Stomach (tissue), 4 donors: ENCODE measurements at regions not wholly inside any gene's neighbourhood (a gene's known extent, or its start where the extent isn't known, plus 50 kb on each side); places are given as distances from the start of the nearest gene placed in this dataset.

Experiments used
- CTCF ChIP-seq, 7 experiments: fragments of 450-650 bp in 4 of 7; fragments of 200-600 bp in 3 of 7; sonication (generic) in 3 of 7; IDR thresholded peaks; one replicate each; pipeline ENCODE4 v1.5.1; 2016 to 2019; ENCODE audit warnings: antibody characterized with exemption in 7 of 7, control low read depth in 2 of 7, mild to moderate bottlenecking in 1 of 7
- EP300 ChIP-seq: sonication (generic); formaldehyde crosslinking; IDR thresholded peaks from one replicate; pipeline ENCODE4 v1.6.1; 2017; ENCODE audit warnings: antibody characterized with exemption
- POLR2A ChIP-seq, 4 donors: fragments of 450-650 bp; IDR thresholded peaks; one replicate each; pipeline ENCODE4 v1.6.1; 2016; ENCODE audit warnings: antibody characterized with exemption in 4 of 4, control low read depth in 2 of 4, mild to moderate bottlenecking in 1 of 4, moderate library complexity in 1 of 4

- no peak for TF ChIP-seq POLR2A (IDR thresholded peaks at IDR 0.05)
- TF ChIP-seq CTCF (IDR thresholded peaks at IDR 0.05), result no peak
- TF ChIP-seq EP300, result no peak
Observed at GRCh38 chr2:4915357-4915756, 776.8 kb upstream of the SOX11 start.
